ENCODE measurements at regions not wholly inside any gene's neighbourhood (a gene's known extent, or its start where the extent isn't known, plus 50 kb on each side); places are given as distances from the start of the nearest gene placed in this dataset.
"Not testable (repeated sequence)": the region's sequence is repeated elsewhere in the genome, so short reads cannot be mapped to it uniquely, and the experiment has no call there.

DNA sequence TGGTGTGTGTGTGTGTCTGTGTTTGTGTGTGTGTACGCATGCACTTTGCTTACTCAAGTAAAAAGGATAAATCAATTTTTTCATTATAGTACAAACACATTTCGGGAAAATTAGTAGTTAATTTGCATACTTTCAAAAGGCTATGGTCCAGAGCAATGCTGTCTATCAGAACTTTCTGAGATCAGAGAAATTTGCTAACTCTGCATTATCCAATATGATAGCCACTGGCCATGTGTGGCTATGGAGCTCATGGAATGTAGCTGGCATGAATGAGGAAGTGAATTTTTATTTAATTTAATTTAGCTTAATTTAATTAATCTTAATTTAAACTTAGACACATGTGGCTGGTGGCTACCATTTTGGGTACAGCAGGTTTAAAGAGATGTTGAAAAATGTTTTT is 289.6 kb downstream of the MAT2B start:
- DNase-seq: no peak

DNA sequence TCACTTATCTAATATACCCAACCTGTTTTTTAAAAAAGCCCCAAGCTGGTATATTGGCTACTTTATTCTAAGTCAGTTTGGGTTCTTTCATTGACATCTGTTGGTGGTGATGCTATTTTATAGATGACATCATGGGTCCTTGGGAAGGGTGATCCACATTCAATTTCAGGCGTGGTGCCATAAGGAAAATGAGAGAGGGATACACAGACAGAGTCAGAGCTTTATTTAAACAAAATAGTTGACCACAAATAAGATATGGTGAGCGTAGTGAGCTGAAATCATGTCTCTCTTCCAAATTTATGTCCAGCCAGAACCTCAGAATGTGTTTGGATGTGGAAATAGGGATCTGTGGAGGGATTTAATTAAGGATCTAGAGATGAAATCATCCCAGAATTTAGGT is 302.4 kb downstream of the MAT2B start:
- DNase-seq: no peak

DNA sequence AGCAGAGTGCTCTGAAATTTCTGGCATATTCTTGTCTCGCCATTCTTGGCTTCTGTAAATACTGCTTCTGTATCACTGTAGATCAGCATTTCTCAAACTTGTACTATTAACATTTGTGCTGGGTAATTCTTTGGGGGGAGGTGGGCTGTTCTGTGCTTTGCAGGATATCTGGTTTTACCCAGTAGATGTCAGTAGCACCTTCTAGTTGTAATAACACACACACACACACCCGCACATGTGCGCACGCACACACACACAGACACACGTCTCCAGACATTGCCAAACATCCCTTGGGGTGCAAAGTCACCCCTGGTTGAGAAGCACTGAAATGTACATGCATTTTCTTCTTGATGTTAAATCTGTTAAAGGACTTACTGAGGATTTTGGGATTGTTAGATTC is 304.1 kb downstream of the MAT2B start:
- no peak for DNase-seq

- no peak for DNase-seq
Measured at GRCh38 chr5:163813900-163814299, 308.5 kb downstream of the MAT2B start.

DNA sequence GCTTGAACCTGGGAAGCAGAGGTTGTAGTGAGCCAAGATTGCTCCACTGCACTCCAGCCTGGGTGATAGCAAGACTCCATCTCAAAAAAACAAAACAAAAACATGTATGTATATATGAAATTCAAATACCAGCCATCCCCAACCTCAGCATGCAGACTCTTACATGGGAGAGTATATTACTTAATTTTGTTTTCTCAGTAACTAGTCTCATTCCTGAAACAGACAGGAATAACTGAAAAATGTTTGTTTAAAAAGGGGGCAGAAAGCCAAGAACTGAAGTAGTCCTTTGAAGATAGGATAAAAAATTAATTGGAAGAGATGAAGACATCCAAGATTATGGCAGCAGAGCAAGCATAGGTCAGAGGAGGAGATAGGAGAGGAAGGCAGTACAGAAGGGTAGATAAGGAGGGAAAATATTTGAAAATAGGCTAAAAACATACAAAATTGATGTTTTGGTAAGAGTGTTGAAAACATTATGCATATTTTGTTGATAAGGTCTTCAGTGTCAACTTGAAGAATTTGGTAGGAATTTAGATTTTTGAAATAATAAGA is 309.9 kb downstream of the MAT2B start:
- no peak for DNase-seq

GRCh38 chr5:163821142-163821541 is 315.7 kb downstream of the MAT2B start:
- DNase-seq: no peak

DNA sequence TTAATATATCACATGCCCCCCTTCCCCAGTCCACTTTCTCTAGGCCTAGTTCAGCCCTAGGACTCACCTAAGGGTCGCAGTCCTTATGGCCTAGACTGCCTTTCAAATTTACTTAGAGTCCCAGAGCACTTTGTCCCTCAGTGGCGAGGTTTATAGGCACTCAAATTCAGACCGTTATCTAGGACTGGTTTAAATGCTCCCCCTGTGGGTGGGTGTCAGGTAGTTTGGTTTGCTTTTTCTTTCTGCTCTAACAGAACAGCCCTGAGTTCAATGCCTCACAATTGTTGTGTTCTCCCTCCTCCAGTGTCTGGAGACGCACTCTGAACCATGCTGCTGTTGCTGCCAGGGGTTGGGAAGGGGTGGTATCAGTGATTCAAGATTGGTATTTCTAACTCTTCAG is 317.1 kb downstream of the MAT2B start:
- no peak for DNase-seq

DNA sequence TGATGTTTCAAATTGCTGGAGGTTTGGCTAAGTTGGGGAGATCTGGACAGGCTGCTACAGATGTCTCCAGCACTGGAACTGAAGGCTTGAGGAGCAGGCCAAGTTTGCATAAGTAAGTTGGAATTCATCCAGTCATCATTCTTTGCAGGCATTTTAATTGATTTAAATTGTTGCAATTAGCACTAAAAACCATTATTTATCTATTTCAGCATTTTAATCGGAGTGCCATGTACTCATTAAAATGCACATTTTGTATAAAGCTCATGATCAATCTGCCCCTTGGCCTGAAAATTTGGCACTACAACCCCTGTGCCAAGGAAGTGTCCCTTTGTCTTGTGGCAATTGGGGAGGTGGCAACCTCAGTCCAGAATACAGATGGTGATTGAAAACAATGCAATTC is 320.2 kb downstream of the MAT2B start:
- no peak for DNase-seq

DNA sequence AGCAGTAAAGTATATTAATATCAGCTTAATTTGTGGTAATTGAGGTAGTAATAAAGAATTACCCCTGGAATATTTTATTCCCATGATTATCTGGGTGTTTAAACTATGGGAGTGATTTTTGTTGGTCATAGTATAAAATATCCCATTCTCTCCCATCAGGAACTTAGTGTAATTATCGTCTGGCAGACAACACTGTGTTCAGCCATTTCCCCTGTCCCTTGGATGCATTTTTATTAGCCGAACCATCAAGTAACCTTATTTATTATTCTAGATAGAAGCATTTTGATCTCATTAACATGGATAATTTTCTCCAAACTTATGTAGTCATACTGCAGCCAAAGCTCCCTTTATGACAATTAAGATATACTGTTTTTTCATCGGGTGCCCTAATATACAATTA is 320.8 kb downstream of the MAT2B start:
- no peak for DNase-seq

- DNase-seq: no peak
Measured at GRCh38 chr5:163832155-163832554, 326.7 kb downstream of the MAT2B start.

DNA sequence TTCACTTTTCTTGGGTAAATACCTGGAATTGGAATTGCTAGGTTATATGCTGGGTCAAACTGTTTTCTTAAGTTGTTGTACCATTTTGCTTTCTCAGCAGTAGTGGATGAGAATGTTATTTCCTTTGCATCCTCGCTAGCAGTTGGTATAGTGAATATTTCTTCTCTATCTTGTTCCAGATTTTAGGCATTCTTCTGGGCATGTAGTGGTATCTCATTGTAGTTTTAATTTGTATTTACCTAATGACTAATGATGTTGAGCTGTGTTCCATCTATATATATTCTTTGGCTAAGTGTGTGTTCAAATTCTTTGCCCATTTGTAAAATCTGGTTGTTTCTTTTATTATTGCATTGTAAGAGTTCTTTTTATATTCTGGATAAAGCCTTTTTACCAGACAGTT is 333.3 kb downstream of the MAT2B start:
- no peak for DNase-seq

DNA sequence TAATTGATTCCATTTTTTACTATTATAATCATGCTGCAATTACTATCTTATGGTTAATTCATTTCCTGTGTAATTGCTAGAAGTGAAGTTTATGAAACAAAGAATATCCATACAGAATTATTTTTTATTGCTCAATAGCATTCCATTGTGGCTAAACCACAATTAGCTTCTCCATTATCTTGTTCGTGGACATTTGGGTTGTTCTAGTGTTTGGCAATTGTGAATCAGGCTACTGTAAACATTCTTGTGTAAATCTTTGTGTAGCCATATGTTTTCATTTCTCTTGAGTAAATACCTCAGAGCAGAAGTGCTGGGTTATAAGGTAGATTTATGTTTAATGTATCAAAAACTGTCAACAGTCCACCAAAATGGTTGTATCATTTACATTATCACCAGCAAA is 341.1 kb downstream of the MAT2B start:
- DNase-seq: no peak

- DNase-seq: no peak
Measured at GRCh38 chr5:163855754-163856153, 350.3 kb downstream of the MAT2B start.

DNA sequence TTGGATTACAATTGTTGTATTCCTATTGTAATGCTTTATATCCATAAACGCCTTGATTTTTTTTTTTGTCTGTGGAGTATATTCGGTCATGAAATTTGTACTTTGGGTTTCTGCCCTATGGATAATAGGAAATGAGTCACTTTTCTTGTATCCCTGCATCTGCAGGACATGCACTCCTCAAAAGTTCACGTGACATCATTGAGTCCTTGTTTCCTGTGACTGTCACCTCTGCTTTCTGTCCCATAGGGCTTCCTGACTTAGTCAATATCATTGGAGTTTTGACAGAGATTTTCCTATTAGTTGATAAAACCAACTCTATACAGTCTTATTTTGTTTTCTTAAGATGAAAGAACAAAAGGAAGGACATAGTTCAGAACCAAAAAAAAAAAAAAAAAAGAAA is 356.3 kb downstream of the MAT2B start:
- DNase-seq: no peak

DNA sequence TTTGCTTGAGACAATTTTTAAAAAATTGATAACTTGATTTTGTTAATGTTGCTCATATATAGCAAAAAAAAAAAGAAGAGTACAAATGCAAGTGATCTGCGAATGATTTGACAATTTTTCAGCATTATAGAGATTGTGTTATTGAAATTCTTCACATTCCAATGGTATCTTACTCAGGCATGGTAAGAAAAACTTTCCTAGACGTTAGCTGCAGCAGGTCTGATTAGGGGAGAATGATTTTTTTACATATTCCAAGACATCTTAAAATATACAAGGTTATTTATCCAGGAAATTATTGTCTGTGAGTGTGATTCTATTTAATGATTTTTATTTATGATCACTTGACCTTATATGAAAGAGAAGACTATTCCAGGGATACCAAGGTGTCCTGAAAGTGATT is 361.9 kb downstream of the MAT2B start:
- no peak for DNase-seq

- no peak for DNase-seq
Measured at GRCh38 chr5:163867738-163868137, 362.3 kb downstream of the MAT2B start.

- no peak for DNase-seq
Measured at GRCh38 chr5:163869581-163869980, 364.2 kb downstream of the MAT2B start.

GRCh38 chr5:163870441-163870840 is 365.0 kb downstream of the MAT2B start:
- no peak for DNase-seq

- DNase-seq: no peak
Measured at GRCh38 chr5:163874431-163874830, 369.0 kb downstream of the MAT2B start.

GRCh38 chr5:163874912-163875311 is 369.5 kb downstream of the MAT2B start:
- not testable (repeated sequence) for DNase-seq

DNA sequence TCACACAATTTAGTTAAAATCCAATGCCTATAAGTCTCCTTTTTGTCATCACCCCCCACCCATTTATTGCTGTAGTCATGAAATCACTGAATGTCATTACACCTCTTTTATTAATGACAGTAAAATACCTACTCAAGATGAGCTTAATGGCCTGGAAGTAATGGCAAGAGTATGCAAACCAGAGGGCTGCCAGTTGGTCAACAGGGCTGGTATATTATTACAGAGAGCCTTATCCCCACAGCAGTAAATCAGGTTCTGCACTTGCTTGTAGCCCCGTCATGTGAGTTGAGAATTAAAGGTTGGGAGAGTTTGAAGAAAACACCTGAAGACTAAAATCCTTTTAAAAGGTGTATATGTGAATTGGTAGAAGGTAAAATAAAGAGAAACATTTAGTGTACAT is 372.4 kb downstream of the MAT2B start:
- DNase-seq: no peak

DNA sequence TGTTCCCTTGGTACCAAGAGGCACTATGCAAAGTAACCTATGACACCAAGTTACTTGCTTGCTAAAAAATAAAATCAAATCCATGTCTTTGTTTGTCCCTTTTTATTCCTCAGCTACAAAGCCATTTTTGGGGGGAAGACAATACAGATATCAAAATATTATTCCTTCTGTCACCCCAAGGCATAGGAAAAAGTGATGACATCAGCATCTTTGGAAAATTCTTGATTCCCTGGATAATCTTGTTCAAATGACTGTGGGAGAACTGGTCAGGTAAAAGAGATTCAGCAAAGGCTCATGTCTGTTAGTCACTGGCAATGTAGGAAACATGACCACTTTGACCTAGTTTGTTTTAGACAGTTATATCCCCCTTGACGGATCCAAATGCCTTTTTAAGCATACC is 373.1 kb downstream of the MAT2B start:
- DNase-seq: no peak

DNA sequence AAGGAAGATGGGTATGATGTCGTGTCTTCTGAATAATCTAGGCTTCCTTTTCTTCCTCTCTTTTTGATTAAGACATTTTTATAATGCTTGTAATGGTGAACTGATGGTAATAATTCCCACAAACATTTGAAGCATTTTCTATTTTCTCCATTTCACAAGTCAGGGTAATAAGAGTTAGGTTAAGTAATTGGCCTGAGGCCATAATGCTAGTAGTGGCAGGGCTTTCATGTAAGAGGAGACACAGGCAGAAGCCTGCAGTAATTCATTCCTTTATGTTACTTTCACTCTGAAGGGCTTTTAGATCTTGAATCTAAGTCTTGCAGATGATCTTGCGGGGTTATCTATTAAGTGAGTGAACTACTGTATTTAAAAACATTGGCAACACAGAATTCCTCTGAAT is 374.9 kb downstream of the MAT2B start:
- DNase-seq: no peak

DNA sequence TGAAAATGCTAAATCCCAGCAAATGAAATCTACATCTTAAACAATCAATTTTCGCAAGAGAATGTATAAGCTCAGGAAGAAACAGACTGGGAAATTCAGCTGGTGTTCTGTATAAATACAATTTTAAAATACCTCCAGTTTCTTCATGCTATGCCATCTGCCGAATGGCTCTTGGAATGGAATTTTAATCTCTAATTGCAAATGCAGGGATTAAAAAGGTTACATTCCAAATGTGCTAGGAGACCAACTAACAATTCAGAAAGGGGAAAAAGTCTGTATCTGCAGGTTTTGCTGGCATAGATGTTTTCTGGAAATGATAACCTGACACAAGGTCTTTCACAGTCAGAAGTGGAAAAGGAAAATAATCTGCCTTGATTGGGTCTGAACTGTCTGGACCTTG is 379.7 kb downstream of the MAT2B start:
- no peak for DNase-seq

GRCh38 chr5:163887854-163888253 is 382.4 kb downstream of the MAT2B start:
- no peak for DNase-seq

DNA sequence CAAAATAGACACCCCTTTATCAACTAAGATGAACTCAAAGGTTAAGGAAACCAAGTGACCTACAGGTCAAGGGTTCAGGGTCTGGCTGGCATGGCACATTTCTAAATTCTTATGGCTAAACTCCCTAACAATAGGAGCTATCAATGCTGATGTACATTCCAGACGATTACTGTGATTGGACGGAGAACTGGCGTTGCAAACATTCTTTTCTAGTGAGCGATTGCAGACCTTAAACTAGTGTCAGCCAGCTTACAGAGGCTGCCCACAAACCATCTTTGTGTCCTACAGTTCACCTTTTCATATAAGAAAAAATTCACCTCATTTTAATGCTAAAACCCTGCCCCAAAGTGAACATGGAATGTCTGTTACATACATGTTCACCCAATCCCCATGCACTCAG is 382.9 kb downstream of the MAT2B start:
- DNase-seq: no peak

All from midbrain (tissue), 1 donor.